ENCODE measurements at regions not wholly inside any gene's neighbourhood (a gene's known extent, or its start where the extent isn't known, plus 50 kb on each side); places are given as distances from the start of the nearest gene placed in this dataset.

GRCh38 chr3:22471557-22471956 is 720.5 kb upstream of the ZNF385D start (continued):
- TF ChIP-seq MYPOP (CRISPR knock-in tag; IDR thresholded peaks at IDR 0.05), result no peak
- no peak for TF ChIP-seq ZBTB43 (CRISPR knock-in tag; conservative IDR thresholded peaks at IDR 0.05)

GRCh38 chr3:22474706-22475445 is 723.9 kb upstream of the ZNF385D start:
- BruUV-seq (replicated peaks), result no TSS peak
- ATAC-seq, result no peak
- POLR2A ChIA-PET, result no interaction called here
- CTCF ChIA-PET (ENCODE audit: low intra/inter-chr PET ratio, low total read pairs), result no interaction called here
- DNase-seq (ENCODE audit: low spot score), result no peak
- Histone ChIP-seq H3K4me2 (ENCODE audit: low read depth, low read length) (no peak overlapping the region), H3K9ac (ENCODE audit: insufficient read depth, low read depth, low read length) (no peak overlapping the region), H4K20me1 (ENCODE audit: insufficient read depth, low read length) (no peaks in the 10 kb centered on the region), H3K79me2 (ENCODE audit: insufficient read depth, low read length) (no peaks in the 10 kb centered on the region), H3K27ac (ENCODE audit: extremely low read length, insufficient read depth, low read length) (no peak overlapping the region), H3K4me1 (ENCODE audit: insufficient read depth, low read length) (no peaks in the 10 kb centered on the region), H3K27me3 (ENCODE audit: control insufficient read depth in 1 of 2, insufficient read depth in 2 of 2, low read length in 2 of 2) (no peaks in the 10 kb centered on the region), H3K36me3 (replicated peaks in 1 of 2; ENCODE audit: control insufficient read depth in 1 of 2, insufficient read depth in 2 of 2, low read length in 2 of 2) (no peaks in the 10 kb centered on the region), H2AFZ (ENCODE audit: low read length) (no peak overlapping the region), H3K4me3 (replicated peaks in 1 of 3; ENCODE audit: insufficient read depth in 1 of 3, low read depth in 2 of 3, low read length in 3 of 3) (no peak overlapping the region), H3K9me3 (ENCODE audit: low read length) (no peaks in the 10 kb centered on the region; the same call in 1 of the 2 replicates)
- TF ChIP-seq RFXANK (CRISPR knock-in tag; IDR thresholded peaks at IDR 0.05) (no peak), PLSCR1 (CRISPR knock-in tag; IDR thresholded peaks at IDR 0.05; ENCODE audit: borderline replicate concordance) (no peak), HNF4G (IDR thresholded peaks at IDR 0.05; ENCODE audit: borderline replicate concordance, low read depth, low read length) (no peak), HNF4G (CRISPR knock-in tag; IDR thresholded peaks at IDR 0.05; ENCODE audit: borderline replicate concordance, low read depth) (no peak), NPAS2 (CRISPR knock-in tag; IDR thresholded peaks at IDR 0.05; ENCODE audit: borderline replicate concordance) (no peak), SIN3A (IDR thresholded peaks at IDR 0.05; ENCODE audit: borderline replicate concordance, low read depth, low read length) (no peak), SCMH1 (CRISPR knock-in tag; IDR thresholded peaks at IDR 0.05; ENCODE audit: borderline replicate concordance) (no peak), ZNF83 (CRISPR knock-in tag; IDR thresholded peaks at IDR 0.05; ENCODE audit: borderline replicate concordance) (no peak), HNRNPH1 (optimal IDR thresholded peaks at IDR 0.05; ENCODE audit: low read depth, low read length) (no peak), HNRNPK (IDR thresholded peaks at IDR 0.05; ENCODE audit: low read depth, low read length, poor library complexity, severe bottlenecking) (no peak), TAF1 (CRISPR knock-in tag; IDR thresholded peaks at IDR 0.05) (no peak), SP2 (CRISPR knock-in tag; IDR thresholded peaks at IDR 0.05) (no peak)
- no peak for FAIRE-seq
- WGBS (ENCODE audit: low lambda C conversion rate), result 64% methylated on average over 8 of the region's 8 CpGs
- intact Hi-C loops (cut with micrococcal nuclease; ENCODE audit: unreplicated experiment), result no loop called here
- in situ Hi-C loops (cut with HindIII; ENCODE audit: extremely low pct_ligation_motif_present, low pct_unique_long_range_greater_than_20kb), result no loop called here

All from HepG2 (cell line).